Kidney (tissue), 13 donors: ENCODE measurements at regions not wholly inside any gene's neighbourhood (a gene's known extent, or its start where the extent isn't known, plus 50 kb on each side); places are given as distances from the start of the nearest gene placed in this dataset.

ENCODE experiments used
- DNase-seq, 5 donors: peaks; one replicate each; pipeline ENCODE4 v3.0.0-alpha.2; 2013 to 2020
- FAIRE-seq: peaks from 2 replicates; lab custom pipeline; 2012; peaks lifted over from hg19 to GRCh38; lab: Jason Lieb, UNC
- H3K27ac ChIP-seq, 2 donors: one replicate each; pipeline ENCODE4 v1.7.0; 2013; ENCODE audit warnings: low read depth in 2 of 2, low read length in 2 of 2, inconsistent platforms in 1 of 2
- H3K27me3 ChIP-seq: one replicate; pipeline ENCODE4 v1.7.1; 2013; ENCODE audit warnings: low read length, inconsistent platforms; ENCODE audit not compliant: control insufficient read depth, insufficient read depth
- H3K36me3 ChIP-seq, 3 donors: one replicate each; pipeline versions ENCODE4 v1.7.0 to v1.7.1; 2013; ENCODE audit warnings: low read length in 3 of 3, control low read depth in 1 of 3, inconsistent platforms in 1 of 3; ENCODE audit not compliant: insufficient read depth in 3 of 3, control insufficient read depth in 2 of 3
- H3K4me1 ChIP-seq, 3 donors: one replicate each; pipeline versions ENCODE4 v1.7.0 to v1.7.1; 2013; ENCODE audit warnings: low read length in 3 of 3, inconsistent platforms in 1 of 3, low read depth in 1 of 3; ENCODE audit not compliant: control insufficient read depth in 2 of 3, insufficient read depth in 2 of 3
- H3K4me3 ChIP-seq, 3 donors: one replicate each; pipeline versions ENCODE4 v1.7.0 to v1.8.1; 2013; ENCODE audit warnings: low read length in 3 of 3, control low read depth in 1 of 3, inconsistent platforms in 1 of 3
- H3K9ac ChIP-seq, 3 donors: one replicate each; pipeline versions ENCODE4 v1.7.0 to v1.7.1; 2013; ENCODE audit warnings: low read length in 3 of 3, control low read depth in 1 of 3, inconsistent platforms in 1 of 3
- H3K9me3 ChIP-seq, 3 donors: one replicate each; pipeline versions ENCODE4 v1.7.0 to v1.7.1; 2013; ENCODE audit warnings: low read length in 3 of 3, control low read depth in 1 of 3, inconsistent platforms in 1 of 3; ENCODE audit not compliant: control insufficient read depth in 2 of 3, insufficient read depth in 1 of 3
- CTCF ChIP-seq: IDR thresholded peaks from 3 replicates; pipeline ENCODE4 v1.5.1; 2012; ENCODE audit warnings: mild to moderate bottlenecking, moderate library complexity, borderline replicate concordance; ENCODE audit not compliant: insufficient read depth; ENCODE audit errors: extremely low read depth
- intact Hi-C: fragments of 100-400 bp; cut with DNase I; formaldehyde crosslinking; loops from one replicate; pipeline ENCODE4 v1.11.1; 2022
- donor health status: control.
- donor health status: control.
- donor health status: control.
- donor health status: control.
- donor health status: control.
- donor health status: DM: yes; HTN: yes; CAD: no.
- donor health status: Normal renal cell carcinoma (clear cell type).

- FAIRE-seq (no peak), DNase-seq (no peak)
- Histone ChIP-seq H3K27me3 (no peaks in the 10 kb centered on the region), H3K9ac (no peak overlapping the region), H3K4me1 (no peaks in the 10 kb centered on the region), H3K36me3 (no peaks in the 10 kb centered on the region), H3K4me3 (no peak overlapping the region), H3K27ac (no peak overlapping the region), H3K9me3 (no peaks in the 10 kb centered on the region)
- intact Hi-C loops = no loop called here
- no peak for TF ChIP-seq CTCF
Measured at GRCh38 chr13:62682788-62683187, 1267.1 kb upstream of the PCDH20 start.

GRCh38 chr13:62678039-62678438, 1262.4 kb upstream of the PCDH20 start:
- no peak for TF ChIP-seq CTCF
- no peak for FAIRE-seq
- Histone ChIP-seq H3K36me3 (no peaks in the 10 kb centered on the region), H3K4me1 (no peaks in the 10 kb centered on the region), H3K4me3 (no peak overlapping the region), H3K9ac (no peak overlapping the region), H3K27me3 (no peaks in the 10 kb centered on the region), H3K27ac (no peak overlapping the region), H3K9me3 (no peaks in the 10 kb centered on the region)
- intact Hi-C loops = no loop called here
- DNase-seq = no peak

- Histone ChIP-seq H3K27ac (no peak overlapping the region), H3K4me1 (no peaks in the 10 kb centered on the region), H3K9ac (no peak overlapping the region), H3K36me3 (no peaks in the 10 kb centered on the region), H3K4me3 (no peak overlapping the region), H3K27me3 (no peaks in the 10 kb centered on the region), H3K9me3 (no peaks in the 10 kb centered on the region)
- no peak for TF ChIP-seq CTCF
- no peak for FAIRE-seq
- intact Hi-C loops = no loop called here
- DNase-seq = no peak
Measured at GRCh38 chr13:62663767-62664166, 1248.1 kb upstream of the PCDH20 start.

- H3K4me1 ChIP-seq = no peaks in the 10 kb centered on the region
- no peak overlapping the region for H3K4me3 ChIP-seq
- intact Hi-C loops = no loop called here
- no peaks in the 10 kb centered on the region for H3K27me3 ChIP-seq
- H3K27ac ChIP-seq = no peak overlapping the region
- H3K9me3 ChIP-seq = no peaks in the 10 kb centered on the region
- H3K36me3 ChIP-seq = no peaks in the 10 kb centered on the region
- no peak overlapping the region for H3K9ac ChIP-seq
- FAIRE-seq (no peak), DNase-seq (no peak)
- no peak for TF ChIP-seq CTCF
Measured at GRCh38 chr13:62659365-62659764, 1243.7 kb upstream of the PCDH20 start.
